Lower leg skin (tissue), 3 donors: ENCODE measurements at regions not wholly inside any gene's neighbourhood (a gene's known extent, or its start where the extent isn't known, plus 50 kb on each side); places are given as distances from the start of the nearest gene placed in this dataset.

Experiments
- POLR2A ChIP-seq, 2 donors: fragments of 450-650 bp; IDR thresholded peaks; one replicate each; pipeline ENCODE4 v1.6.1; 2016 to 2017; ENCODE audit warnings: antibody characterized with exemption in 2 of 2, mild to moderate bottlenecking in 1 of 2, moderate library complexity in 1 of 2
- TF ChIP-seq, protein P1 (sequence below), 3 donors: fragments of 450-650 bp; IDR thresholded peaks; one replicate each; pipeline ENCODE4 v1.5.1; 2016; ENCODE audit warnings: antibody characterized with exemption in 3 of 3, mild to moderate bottlenecking in 3 of 3, moderate library complexity in 2 of 3

- TF ChIP-seq, protein P1, sequence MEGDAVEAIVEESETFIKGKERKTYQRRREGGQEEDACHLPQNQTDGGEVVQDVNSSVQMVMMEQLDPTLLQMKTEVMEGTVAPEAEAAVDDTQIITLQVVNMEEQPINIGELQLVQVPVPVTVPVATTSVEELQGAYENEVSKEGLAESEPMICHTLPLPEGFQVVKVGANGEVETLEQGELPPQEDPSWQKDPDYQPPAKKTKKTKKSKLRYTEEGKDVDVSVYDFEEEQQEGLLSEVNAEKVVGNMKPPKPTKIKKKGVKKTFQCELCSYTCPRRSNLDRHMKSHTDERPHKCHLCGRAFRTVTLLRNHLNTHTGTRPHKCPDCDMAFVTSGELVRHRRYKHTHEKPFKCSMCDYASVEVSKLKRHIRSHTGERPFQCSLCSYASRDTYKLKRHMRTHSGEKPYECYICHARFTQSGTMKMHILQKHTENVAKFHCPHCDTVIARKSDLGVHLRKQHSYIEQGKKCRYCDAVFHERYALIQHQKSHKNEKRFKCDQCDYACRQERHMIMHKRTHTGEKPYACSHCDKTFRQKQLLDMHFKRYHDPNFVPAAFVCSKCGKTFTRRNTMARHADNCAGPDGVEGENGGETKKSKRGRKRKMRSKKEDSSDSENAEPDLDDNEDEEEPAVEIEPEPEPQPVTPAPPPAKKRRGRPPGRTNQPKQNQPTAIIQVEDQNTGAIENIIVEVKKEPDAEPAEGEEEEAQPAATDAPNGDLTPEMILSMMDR (IDR thresholded peaks at IDR 0.05), result no peak
- no peak for TF ChIP-seq POLR2A (IDR thresholded peaks at IDR 0.05)
These were observed 101.3 kb downstream of the TMCO5A start for GRCh38 chr15:38035701-38036100.
